ENCODE measurements at regions not wholly inside any gene's neighbourhood (a gene's known extent, or its start where the extent isn't known, plus 50 kb on each side); places are given as distances from the start of the nearest gene placed in this dataset.

DNA sequence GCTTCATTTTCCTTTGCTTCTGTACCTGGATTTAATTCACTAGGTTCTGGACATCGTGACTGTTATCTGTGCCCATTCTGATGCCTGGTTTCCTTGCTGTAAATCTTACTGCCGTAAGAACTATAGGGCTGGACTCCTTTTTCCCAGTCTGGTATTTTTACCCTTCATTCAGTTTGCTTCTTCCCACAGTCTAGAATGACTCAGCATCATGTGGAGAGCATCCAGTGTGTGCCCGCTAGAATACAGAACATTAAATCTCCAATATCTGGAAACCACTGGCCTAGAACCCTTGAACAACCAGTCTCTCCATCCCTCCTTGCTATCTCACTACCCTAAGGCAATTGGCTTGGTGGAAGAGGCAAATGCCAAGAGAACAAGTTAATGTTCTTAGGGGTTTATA lies 1075.4 kb upstream of the ZEB2 start:
- DNase-seq (ENCODE audit: low spot score): no peak

DNA sequence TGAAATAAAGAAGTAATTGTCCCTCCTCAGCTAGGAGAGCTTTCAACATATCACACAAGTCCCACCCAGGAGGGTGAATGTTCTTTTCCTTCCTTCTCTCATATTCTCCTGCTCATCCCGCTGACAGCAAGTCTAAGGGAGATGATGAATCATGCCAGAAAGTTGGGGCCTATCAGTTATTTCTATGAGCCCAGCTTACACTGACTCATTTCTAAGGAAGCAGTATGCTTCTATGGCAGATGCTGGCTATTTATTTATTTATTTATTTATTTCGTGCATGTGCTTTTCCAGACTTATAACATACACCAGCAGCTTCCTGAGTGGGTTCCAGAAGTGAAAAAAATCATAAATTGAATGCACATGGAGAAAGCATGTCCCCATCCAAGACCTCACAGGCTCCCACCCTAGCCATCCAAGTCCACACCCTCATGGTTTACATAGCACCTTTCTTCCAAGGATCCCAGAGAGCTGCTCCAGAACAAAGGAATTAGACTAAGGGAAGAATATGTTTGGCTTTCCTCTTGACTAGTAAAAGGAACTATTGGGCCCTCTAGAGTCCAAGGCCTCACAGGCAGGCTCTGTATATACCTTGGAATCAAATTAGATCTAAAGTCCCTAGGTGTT lies 1074.2 kb upstream of the ZEB2 start:
- DNase-seq (ENCODE audit: low spot score): peak; percentile 71

DNA sequence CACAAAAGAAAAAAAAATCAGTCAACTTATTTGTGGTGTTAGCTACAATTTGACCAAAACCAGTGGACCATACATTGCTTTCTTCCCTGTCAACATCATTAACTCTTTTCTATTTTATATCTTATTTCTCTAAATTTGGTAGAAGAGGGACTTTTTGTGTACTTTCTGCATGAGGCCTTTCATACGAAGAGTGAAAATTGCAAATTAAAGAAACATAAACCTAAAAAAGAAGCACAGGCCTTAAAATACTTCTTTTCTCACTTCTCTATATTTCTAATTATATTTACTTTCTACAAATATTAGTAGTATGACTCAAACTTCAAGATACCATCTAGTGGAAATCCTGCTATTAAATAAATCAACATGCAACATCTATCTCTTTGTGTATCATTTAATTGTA lies 1073.4 kb upstream of the ZEB2 start:
- DNase-seq (ENCODE audit: low spot score): no peak

DNA sequence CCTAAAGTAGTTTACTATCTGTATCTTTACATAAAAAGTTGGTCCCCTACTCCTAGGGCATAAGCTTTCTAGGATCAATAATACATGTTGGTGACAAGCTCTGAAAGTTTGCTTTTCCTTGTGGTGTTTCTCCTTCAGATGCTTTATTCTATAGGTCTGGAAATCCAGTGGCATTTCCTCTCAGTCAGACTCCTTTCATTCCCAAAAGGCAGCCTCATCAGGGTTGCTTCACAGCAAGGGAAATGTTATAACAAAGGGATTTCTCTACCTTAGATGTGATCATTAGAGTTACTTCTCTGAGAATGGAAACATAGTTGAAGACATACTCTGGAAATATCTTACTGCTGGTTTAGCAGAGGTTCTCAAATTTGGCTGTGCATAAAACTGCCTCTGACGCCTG lies 1072.4 kb upstream of the ZEB2 start:
- DNase-seq (ENCODE audit: low spot score): no peak

DNA sequence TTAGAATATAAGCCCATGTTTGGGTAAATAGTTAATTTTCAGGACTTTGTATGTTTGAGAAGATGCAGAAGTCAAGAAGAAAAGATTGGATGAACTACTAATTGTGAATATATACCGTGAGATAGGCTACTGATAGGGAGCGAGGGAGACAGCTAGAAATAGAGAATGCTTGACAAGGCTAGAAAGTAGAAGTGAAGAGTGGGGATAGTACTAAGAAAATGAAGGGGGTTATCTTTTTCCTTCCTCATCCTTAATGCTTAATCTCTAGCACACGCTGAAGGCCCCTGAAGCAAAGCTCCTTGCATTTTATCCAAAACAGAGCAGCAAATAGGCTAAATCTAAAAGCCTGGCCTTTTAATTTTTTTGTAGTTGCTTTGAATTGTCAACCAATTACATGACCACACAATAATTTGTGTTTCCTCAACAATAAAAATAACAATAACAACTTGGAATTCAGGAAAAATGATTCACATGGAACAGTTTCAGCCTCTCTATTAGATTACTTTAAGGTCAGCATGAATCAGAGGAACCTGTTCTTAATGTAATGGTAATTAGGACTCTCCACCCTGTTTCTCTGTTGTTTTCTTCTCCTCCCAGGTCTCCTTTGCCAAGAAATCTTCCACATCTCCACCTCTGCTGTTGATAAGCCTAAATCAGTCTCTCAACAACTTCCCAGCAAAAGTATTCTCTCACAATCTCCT lies 1071.3 kb upstream of the ZEB2 start:
- DNase-seq (ENCODE audit: low spot score): no peak

DNA sequence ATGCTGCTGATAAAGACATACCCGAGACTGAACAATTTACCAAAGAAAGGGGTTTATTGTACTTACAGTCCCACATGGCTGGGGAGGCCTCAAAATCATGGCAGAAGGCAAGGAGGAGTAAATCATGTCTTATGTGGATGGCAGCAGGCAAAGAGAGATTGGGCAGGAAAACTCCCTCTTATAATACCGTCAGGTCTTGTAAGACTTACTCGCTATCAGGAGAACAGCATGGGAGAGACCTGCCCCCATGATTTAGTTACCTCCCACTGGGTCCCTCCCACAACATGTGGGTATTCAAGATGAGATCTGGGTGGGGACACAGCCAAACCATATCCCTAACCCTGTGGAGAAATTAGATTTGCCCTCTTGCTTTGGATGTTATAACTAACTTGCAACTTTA lies 1068.0 kb upstream of the ZEB2 start:
- no peak for DNase-seq (ENCODE audit: low spot score)

DNA sequence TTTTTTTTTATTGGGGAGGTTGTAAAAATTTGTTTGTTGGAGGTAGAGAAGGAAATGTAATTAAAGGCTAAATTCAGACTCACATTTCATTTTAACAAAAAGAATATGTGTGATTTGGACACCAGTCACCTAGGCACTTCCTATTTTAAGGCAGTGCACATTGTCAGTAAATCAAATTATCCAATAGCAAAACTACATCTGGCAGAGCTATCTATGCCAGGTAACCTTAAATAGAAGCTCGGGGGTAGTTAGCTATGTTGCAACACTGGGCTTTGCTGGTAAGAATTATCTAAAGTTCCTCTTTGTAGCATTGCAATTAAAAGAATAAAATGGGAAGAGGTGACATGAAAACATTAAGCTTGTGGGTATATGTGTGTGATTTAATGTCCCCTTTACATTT lies 1064.4 kb upstream of the ZEB2 start:
- no peak for DNase-seq (ENCODE audit: low spot score)

DNA sequence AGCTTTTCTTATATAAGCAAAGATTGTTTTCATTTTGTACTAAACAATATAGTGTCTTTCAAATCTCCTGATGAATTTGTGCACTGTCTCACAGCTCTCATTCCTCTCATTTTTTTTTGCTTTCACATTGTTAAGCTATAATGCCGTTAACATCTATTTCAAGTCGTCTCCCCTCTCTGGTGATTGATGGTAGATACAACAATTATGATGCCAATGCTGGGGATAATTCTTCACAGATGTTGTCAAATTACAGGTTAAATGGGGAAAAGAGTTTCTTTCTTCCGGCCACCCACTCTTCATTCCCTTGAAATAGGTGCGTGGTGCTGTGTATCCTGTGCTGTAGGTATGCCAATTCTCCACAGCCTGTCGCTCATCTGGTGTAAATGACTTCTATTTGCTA lies 1053.7 kb upstream of the ZEB2 start:
- DNase-seq (ENCODE audit: low spot score): no peak

DNA sequence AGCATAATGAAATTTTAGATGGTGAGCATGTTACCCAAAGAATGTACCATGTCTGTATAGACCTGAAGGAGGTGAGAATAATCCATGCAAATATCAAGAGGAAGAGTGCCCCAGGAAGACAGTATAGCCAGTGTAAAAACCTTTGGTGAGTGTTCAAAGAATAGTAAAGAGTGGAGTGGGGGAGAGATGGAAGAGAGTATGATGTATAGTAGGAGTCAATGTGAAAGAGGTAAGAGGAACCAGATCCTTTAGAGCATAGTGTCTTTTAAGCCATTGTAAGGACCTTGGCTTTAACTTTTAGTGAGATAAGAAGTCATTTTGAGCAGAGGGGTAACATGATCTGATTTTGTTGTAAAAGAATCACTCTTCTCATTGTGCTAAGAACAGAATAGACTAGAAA lies 1052.3 kb upstream of the ZEB2 start:
- no peak for DNase-seq (ENCODE audit: low spot score)

DNA sequence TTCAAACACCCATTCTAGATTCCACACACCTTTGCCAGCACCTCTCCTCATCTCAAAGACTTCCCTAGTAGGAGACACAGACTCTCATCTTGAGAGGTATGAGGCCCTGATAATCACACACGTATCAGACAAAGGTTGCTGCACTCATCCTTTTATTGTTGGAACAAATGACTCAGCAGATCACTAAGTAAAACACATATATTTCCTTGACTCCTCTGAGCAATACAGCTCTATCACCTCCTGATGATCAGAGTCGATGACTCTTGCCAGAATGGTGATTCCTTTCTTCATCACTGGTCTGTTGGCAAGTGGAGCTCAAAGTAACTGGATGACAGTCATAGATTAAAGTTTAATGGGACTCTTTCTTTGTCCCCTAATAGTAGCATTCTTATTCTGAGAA lies 1049.2 kb upstream of the ZEB2 start:
- DNase-seq (ENCODE audit: low spot score): no peak

DNA sequence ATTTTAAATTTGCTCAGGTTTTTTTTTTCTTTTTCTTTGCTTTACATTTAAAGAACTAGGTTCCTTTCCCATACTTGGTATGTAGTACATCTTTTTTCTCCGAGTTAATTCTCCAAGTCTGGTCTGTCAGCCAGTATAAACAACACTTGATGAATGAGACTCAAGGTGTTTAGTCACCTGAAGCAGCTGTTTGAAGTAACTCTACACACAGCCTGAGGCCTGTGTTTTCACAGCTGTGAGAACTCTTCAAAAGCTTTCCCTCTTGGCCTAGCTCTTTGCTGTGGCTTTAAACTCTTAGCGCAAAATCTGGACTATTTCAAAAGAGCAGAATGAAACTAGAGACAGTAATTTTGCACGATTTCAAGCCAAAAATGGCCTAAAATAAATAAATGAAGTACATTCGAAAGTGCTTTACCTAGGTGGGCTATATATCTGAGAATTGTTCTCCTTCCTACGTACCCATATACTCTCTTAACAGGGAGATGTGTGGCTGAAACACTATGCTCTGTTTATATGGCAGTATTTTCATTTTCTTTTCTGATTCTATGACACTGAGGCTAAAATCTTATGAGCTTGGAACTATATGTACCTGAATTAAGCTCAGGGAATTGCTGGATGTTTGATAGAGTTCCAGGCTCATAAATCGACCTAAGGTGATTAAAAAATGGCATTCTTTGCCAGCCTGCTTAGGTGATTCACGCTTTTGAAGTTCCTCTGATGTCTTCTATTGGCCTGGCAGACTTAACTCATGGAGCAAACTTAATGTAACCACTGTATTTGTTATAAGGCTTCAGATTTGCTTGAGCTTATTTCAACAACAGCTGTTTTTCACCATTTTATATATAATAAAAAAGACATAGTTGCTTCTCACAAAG lies 1044.1 kb upstream of the ZEB2 start:
- DNase-seq (ENCODE audit: low spot score): no peak

DNA sequence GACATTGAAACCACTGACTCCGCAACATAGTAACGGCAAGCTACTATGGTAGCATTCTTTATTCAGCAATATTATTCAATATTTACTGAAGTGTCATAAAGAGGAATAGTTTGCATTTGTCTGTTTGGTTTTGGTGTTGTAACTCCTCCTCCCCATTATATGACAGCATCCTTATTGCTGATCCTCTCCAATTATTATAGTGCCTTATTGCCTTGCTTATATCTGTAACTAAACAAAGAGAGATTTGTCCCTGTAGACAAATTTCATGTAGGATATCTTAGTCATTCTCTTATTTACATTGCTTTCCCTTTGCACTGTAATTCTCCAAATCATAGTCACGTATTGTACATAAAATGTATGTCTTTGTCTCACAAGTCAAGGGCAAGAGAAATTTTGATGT lies 1041.2 kb upstream of the ZEB2 start:
- no peak for DNase-seq (ENCODE audit: low spot score)

DNA sequence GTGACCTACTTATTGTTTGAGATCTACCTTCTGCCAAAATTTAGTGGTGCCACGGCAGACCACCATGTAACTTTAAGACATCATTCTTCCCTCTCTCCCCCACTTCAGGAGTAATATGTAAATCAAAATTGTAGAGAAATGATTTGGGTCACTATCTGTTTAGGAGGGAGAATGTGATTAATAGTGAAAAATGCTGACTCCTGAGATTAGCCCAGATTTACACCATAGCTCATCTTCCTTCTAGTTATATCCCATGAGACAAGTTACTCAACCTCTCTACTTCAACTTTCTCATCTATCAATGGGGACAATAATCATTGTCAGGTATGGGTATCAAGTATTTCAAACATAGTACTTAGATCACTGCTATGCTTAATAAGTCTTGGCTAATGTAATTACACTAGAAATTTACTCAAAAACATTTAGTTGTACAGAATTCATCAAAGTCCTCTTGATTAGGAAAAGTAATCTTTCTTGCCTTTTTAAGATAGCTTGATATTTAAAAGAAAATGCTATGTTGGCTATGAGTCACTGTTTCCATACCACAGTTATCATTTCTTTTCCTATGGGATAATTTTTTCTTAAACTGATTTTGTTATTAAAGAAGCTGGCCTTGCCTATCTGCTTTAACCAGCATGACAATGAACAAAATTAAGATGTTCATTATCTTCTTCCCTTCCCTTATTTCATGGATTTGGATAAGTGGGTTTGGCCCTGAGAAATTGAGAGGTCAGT lies 1038.9 kb upstream of the ZEB2 start:
- no peak for DNase-seq (ENCODE audit: low spot score)

DNA sequence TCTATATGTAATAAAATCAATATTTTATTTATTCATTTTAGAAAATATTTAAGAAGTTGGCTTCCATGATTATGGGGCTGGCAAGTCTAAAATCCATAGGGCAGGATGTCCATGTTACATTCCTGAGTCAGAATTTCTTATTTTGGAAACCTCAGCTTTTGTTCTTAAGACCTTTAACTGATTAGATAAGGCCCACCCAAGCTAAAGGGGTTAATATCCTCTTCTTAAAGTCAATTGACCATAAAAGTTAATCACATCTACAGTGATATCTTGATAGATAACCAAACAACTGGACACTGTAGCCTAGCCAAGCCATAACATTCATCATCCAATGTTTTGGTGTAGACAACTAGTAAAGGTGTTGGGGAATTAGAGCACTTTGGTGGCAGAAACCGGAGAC lies 1035.4 kb upstream of the ZEB2 start:
- DNase-seq (ENCODE audit: low spot score): no peak

DNA sequence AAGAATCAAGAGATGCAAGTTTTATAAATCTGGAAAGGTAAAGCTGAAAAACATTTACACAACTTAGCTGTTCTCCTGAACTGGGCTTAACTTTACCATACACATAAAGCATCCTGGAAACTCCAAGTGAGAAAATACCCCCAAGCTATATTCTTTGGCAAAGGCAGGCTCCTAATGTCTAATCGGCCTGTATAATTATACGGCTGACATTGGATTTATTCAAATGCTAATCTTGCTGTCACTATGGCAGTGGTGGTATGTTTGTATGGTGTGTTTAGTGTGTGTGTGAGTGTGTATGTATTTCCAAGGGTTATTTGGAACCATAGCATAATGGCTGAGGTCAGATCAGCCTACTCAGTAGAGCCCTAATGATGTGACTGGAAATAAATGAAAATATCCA lies 1031.8 kb upstream of the ZEB2 start:
- DNase-seq (ENCODE audit: low spot score): no peak

DNA sequence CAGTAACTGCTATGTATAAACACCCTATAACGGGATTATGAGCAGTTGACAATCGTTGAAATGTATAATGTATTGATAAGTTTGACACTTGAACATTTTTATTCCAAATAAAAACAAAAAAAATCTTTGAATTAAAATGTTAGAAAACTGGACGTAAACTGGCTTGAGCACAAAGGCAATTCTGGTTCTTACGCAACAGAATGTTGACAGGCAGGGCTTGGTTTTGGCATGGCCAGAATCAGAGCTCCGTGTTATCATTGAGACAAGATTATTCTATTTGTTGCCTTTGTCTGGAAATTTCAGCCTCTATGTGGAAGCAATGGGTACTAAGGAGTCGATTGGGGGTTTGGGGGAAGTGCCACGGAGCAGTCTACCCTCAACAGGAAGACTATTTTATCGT lies 1028.6 kb upstream of the ZEB2 start:
- no peak for DNase-seq (ENCODE audit: low spot score)

DNA sequence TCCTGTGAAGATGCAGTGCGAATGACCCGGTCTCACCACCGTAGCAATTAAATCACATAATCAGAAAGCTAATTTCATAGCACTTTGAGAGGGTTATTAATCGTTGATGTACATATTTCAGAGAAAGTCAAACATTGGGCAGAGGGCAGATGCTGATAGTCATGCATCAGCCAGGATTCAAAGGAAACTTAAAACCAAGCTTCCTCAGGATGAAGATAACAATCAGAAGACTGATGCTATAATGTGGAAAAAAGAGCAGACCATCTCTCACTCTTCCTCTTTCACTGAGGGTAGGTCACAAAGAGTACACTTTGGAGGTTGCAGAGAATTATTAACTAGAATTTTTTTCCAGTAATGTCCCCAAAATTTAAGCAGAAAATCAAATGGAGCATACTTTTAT lies 1027.7 kb upstream of the ZEB2 start:
- no peak for DNase-seq (ENCODE audit: low spot score)

DNA sequence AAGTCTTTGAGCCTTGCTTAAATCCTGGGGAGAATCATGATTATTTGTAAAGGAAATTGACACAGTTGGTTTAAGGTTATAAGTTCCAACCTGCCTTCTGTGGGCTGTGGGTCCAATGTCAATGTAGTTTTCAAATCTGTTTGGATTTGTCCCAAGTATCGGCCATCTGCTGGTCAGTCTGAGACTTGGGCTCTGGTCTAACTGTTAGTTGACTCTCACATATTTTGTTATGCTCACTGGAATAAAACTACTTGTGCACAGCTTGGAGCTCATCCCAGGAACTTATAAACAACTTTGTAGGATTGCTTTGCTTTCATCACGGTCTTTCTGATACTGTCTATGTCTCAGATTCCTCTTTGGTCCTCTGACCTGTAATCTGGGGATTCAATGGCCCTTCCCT lies 1026.2 kb upstream of the ZEB2 start:
- peak; percentile 19 for DNase-seq (ENCODE audit: low spot score)

DNA sequence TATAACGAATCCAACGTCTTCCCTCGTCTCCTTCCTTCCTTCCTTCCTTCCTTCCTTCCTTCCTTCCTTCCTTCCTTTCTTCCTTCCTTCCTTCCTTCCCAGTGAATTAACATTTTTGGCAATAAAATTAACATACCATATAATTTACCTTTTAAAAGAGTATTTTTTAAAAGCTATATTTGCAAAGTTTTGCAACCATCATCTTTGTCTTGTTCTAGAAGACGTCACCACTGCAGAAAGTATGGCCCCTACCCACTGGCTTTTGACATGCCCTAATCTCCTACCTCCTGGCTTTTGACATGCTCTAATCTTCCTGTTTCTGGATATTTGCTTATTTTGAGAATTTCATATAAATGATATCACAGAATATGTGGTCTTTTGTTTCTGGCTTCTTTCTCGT lies 1023.9 kb upstream of the ZEB2 start:
- DNase-seq (ENCODE audit: low spot score): no peak

DNA sequence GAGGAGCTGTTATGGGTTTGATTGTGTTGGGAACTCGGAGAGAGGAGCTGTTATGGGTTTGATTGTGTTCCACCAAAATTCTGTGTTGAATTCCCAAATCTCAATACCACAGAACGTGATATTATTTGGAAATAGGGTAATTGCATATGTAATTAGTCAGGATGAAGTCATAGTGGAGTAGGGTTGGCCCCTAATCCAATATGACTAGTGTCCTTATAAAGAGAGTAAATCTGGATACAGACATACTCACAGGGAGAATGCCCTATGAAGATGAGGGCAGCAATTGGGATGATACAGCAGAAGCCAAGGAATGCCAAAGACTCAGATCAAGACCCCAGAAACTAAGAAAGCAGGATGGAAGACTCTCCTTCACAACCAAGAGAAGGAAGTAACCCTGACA lies 1023.2 kb upstream of the ZEB2 start:
- DNase-seq (ENCODE audit: low spot score): no peak

DNA sequence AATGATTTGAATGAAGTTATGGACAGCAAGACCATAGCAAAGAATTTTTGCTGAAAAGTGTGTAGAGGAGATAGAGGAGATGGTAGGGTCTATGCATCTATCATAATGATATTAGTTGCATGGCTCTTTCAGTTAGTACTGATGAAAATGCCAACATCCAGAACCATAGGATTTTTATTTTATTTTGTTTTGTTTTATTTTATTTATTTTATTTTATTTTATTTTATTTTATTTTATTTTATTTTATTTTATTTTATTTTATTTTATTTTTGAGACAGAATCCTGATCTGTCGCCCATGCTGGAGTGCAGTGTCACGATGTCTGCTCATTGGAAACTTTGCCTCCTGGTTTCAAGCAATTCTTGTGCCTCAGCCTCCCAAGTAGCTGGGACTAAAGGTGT lies 1021.1 kb upstream of the ZEB2 start:
- no peak for DNase-seq (ENCODE audit: low spot score)

DNA sequence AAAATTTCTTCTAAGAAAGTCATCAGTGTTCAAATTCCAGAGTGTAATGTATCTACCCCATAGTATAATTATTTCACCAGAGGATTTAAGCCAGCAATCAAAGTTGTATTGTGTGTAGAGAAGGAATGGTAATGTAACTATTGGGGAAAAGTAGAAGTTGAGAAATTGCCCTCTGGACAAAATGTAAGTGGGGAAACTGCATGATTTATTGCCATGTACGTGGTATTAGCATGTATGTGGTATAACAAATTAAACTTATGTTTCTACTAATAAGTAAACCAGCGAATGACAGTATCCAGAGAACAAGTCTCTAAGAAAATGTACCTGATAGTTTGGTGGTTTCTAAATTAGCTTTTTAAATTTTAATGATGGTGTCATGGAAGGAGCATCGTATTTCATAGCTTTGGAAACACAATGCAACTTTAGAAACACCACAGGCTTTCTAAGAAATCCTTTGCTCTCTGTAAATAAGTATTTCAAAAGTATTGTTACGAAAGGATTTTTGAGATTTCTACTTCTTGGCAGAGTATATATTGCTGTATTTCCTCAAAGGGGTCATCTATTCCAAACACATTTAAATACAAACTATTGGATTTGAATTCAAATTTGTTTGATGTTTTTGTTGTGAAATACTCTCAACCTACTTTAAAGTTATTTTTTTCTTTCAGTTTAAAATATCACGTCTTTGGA lies 1018.9 kb upstream of the ZEB2 start:
- no peak for DNase-seq (ENCODE audit: low spot score)
